RWPE1 (cell line): ENCODE measurements at regions not wholly inside any gene's neighbourhood (a gene's known extent, or its start where the extent isn't known, plus 50 kb on each side); places are given as distances from the start of the nearest gene placed in this dataset.
"Not testable (repeated sequence)": the region's sequence is repeated elsewhere in the genome, so short reads cannot be mapped to it uniquely, and the experiment has no call there.

Source experiments
- CTCF ChIA-PET: fragments of 350-600 bp; sonication (Branson Sonifier 250); formaldehyde crosslinking; extraction: SDS; loops from one replicate; lab custom pipeline; 2021; lab: Yijun Ruan, JAX
- POLR2A ChIA-PET: fragments of 400-600 bp; formaldehyde crosslinking; extraction: SDS; loops from one replicate; lab custom pipeline; 2020; ENCODE audit warnings: antibody characterized with exemption; ENCODE audit not compliant: low non-redundant PET; lab: Yijun Ruan, JAX
- DNase-seq: peaks from one replicate; pipeline ENCODE4 v3.0.0; 2012; ENCODE audit warnings: low spot score
- H3K27ac ChIP-seq: fragments of 450-650 bp; 2 replicates; pipeline ENCODE4 v1.5.1; 2017
- CTCF ChIP-seq: fragments of 450-650 bp; conservative IDR thresholded peaks from 2 replicates; pipeline ENCODE4 v1.5.1; 2017; ENCODE audit warnings: low read depth, mild to moderate bottlenecking

GRCh38 chr5:51148437-51148836 lies 234.8 kb upstream of the ISL1 start:
- CTCF ChIA-PET: interaction anchor here (0.6 kb wide), 1 partner anchor 40 kb away, joined by 3 read pairs; no protein-coding TSS in a partner anchor
- DNase-seq: no peak

GRCh38 chr5:51156222-51156621 lies 227.0 kb upstream of the ISL1 start:
- H3K27ac ChIP-seq: no peak overlapping the region
- POLR2A ChIA-PET: no interaction called here
- CTCF ChIA-PET: no interaction called here
- TF ChIP-seq CTCF: no peak
- no peak for DNase-seq

More at GRCh38 chr5:51148437-51148836, 234.8 kb upstream of the ISL1 start:
- no peak for TF ChIP-seq CTCF
- POLR2A ChIA-PET: no interaction called here
- H3K27ac ChIP-seq: no peak overlapping the region

- no peak overlapping the region for H3K27ac ChIP-seq
- no peak for TF ChIP-seq CTCF
- DNase-seq: no peak
- POLR2A ChIA-PET: no interaction called here
- CTCF ChIA-PET: no interaction called here
These were observed 226.4 kb upstream of the ISL1 start for GRCh38 chr5:51156838-51157237.

- ChIA-PET POLR2A (no interaction called here), CTCF (interaction anchor here (0.6 kb wide), 1 partner anchor 83 kb away, joined by 5 read pairs; no protein-coding TSS in a partner anchor)
- no peak for TF ChIP-seq CTCF
- H3K27ac ChIP-seq: no peak overlapping the region
- no peak for DNase-seq
These were observed 224.1 kb upstream of the ISL1 start for GRCh38 chr5:51159164-51159563.

GRCh38 chr5:51159606-51160005 lies 223.6 kb upstream of the ISL1 start:
- ChIA-PET POLR2A (no interaction called here), CTCF (no interaction called here)
- DNase-seq: no peak
- no peak overlapping the region for H3K27ac ChIP-seq
- no peak for TF ChIP-seq CTCF

GRCh38 chr5:51162245-51162644 lies 221.0 kb upstream of the ISL1 start:
- no peak for TF ChIP-seq CTCF
- POLR2A ChIA-PET: no interaction called here
- DNase-seq: no peak
- CTCF ChIA-PET: interaction anchor here (0.6 kb wide), 1 partner anchor 73 kb away, joined by 4 read pairs; no protein-coding TSS in a partner anchor
- H3K27ac ChIP-seq: no peak overlapping the region

GRCh38 chr5:51165621-51166020 lies 217.6 kb upstream of the ISL1 start:
- POLR2A ChIA-PET, H3K27ac ChIP-seq, DNase-seq, CTCF ChIA-PET: not testable (repeated sequence)
